ENCODE measurements at regions not wholly inside any gene's neighbourhood (a gene's known extent, or its start where the extent isn't known, plus 50 kb on each side); places are given as distances from the start of the nearest gene placed in this dataset.
"Not testable (repeated sequence)": the region's sequence is repeated elsewhere in the genome, so short reads cannot be mapped to it uniquely, and the experiment has no call there.

DNA sequence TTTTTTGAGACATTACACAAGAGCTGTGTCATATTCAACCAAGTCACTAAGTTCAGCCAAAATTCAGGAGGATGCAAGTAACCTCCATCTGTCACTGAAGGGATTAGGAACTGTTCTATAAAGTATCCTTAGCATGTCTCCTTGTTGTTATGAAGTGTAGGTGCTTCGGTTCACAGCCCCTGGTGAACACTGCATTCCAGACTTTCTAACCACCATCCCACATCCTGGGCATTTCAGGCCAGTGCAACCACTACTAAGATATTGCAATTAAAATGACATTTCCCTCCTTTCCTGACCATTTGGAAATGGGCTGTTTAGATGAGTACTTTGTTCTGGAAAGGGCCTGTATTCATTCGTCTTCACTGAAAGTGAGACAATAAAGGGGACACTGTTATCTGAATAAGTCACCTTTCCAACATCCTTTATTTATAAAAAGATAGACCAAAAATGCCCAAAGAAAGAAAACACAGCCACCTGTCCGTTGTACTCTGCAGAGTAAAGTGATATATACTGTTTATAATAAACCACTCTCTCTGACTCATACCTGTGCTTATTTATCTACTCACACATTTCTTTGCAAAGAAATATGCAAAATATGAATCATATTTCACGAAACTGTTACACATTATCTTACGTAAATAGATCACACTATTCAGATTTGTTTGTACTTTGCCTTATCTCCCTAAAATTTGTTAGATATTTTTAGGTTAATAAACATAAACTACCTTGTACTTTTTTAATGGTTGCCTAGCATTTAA lies 861.9 kb downstream of the CDH18 start:
- TF ChIP-seq TOX (CRISPR knock-in tag; IDR thresholded peaks at IDR 0.05; ENCODE audit: borderline replicate concordance) (no peak), ZFP3 (CRISPR knock-in tag; IDR thresholded peaks at IDR 0.05) (no peak), PPARA (CRISPR knock-in tag; IDR thresholded peaks at IDR 0.05; ENCODE audit: borderline replicate concordance) (no peak), POU6F1 (CRISPR knock-in tag; IDR thresholded peaks at IDR 0.05; ENCODE audit: borderline replicate concordance, low read depth) (no peak), ZC3H10 (CRISPR knock-in tag; IDR thresholded peaks at IDR 0.05) (no peak)
- ATAC-seq: no peak

DNA sequence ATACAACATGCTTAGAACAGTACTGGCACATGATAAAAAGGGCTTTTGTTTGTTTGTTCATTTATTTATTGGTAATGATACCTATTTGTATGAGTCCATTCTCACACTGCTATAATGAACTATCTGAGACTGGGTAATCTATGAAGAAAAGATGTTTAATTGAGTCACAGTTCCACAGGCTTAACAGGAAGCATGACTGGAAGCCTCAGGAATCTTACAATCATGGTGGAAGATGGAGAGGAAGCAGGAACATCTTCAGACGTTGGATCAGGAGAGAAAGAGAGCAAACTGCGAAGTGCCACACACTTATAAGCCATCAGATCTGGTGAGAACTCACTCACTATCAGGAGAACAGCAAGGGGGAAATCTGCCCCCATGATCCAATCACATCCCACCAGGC lies 847.7 kb downstream of the CDH18 start:
- no peak for ATAC-seq
- TF ChIP-seq BACH2 (CRISPR knock-in tag; IDR thresholded peaks at IDR 0.05; ENCODE audit: borderline replicate concordance) (no peak), ESRRG (CRISPR knock-in tag; IDR thresholded peaks at IDR 0.05) (no peak), RARB (CRISPR knock-in tag; IDR thresholded peaks at IDR 0.05) (no peak), OSR1 (CRISPR knock-in tag; IDR thresholded peaks at IDR 0.05) (no peak), ISL1 (CRISPR knock-in tag; IDR thresholded peaks at IDR 0.05) (no peak), ZNF8 (CRISPR knock-in tag; IDR thresholded peaks at IDR 0.05) (no peak), TOX (CRISPR knock-in tag; IDR thresholded peaks at IDR 0.05; ENCODE audit: borderline replicate concordance) (no peak), ZFP3 (CRISPR knock-in tag; IDR thresholded peaks at IDR 0.05) (no peak), CSDC2 (CRISPR knock-in tag; IDR thresholded peaks at IDR 0.05) (no peak), PPARA (CRISPR knock-in tag; IDR thresholded peaks at IDR 0.05; ENCODE audit: borderline replicate concordance) (no peak), TSHZ2 (CRISPR knock-in tag; IDR thresholded peaks at IDR 0.05) (no peak), CREB5 (CRISPR knock-in tag; IDR thresholded peaks at IDR 0.05; ENCODE audit: low read depth) (no peak), ZNF70 (CRISPR knock-in tag; IDR thresholded peaks at IDR 0.05) (no peak), ZFP30 (CRISPR knock-in tag; IDR thresholded peaks at IDR 0.05) (no peak), ZC3H10 (CRISPR knock-in tag; IDR thresholded peaks at IDR 0.05) (no peak), ZNF565 (CRISPR knock-in tag; conservative IDR thresholded peaks at IDR 0.05; ENCODE audit: low read depth) (no peak), TCF4 (CRISPR knock-in tag; IDR thresholded peaks at IDR 0.05; ENCODE audit: borderline replicate concordance) (no peak)

DNA sequence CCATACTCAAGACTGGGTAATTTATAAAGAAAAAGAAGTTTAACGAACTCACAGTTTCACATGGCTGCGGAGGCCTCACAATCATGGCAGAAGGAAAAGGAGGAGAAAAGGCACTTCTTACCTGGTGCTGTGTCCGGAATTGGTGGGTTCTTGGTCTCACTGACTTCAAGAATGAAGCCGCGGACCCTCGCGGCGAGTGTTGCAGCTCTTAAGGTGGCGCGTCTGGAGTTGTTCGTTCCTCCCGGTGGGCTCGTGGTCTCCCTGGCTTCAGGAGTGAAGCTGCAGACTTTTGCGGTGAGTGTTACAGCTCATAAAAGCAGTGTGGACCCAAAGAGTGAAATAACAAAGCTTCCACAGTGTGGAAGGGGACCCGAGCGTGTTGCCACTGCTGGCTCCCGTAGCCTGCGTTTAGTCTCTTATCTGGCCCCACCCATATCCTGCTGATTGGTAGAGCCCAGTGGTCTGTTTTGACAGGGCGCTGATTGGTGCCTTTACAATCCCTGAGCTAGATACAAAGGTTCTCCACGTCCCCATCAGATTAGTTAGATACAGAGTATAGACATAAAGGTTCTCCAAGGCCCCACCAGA lies 846.0 kb downstream of the CDH18 start:
- ATAC-seq: not testable (repeated sequence)

- not testable (repeated sequence) for ATAC-seq
Observed at GRCh38 chr5:19142713-19143414, 845.1 kb downstream of the CDH18 start.

- ATAC-seq: no peak
- TF ChIP-seq OSR1 (CRISPR knock-in tag; IDR thresholded peaks at IDR 0.05) (no peak), BACH2 (CRISPR knock-in tag; IDR thresholded peaks at IDR 0.05; ENCODE audit: borderline replicate concordance) (no peak), ZFP3 (CRISPR knock-in tag; IDR thresholded peaks at IDR 0.05) (no peak), ZNF8 (CRISPR knock-in tag; IDR thresholded peaks at IDR 0.05) (no peak), RARB (CRISPR knock-in tag; IDR thresholded peaks at IDR 0.05) (no peak), ISL1 (CRISPR knock-in tag; IDR thresholded peaks at IDR 0.05) (no peak), GLIS3 (CRISPR knock-in tag; IDR thresholded peaks at IDR 0.05) (no peak), TOX (CRISPR knock-in tag; IDR thresholded peaks at IDR 0.05; ENCODE audit: borderline replicate concordance) (no peak), CREB5 (CRISPR knock-in tag; IDR thresholded peaks at IDR 0.05; ENCODE audit: low read depth) (no peak), POU6F1 (CRISPR knock-in tag; IDR thresholded peaks at IDR 0.05; ENCODE audit: borderline replicate concordance, low read depth) (no peak)
- TF ChIP-seq, protein P1, sequence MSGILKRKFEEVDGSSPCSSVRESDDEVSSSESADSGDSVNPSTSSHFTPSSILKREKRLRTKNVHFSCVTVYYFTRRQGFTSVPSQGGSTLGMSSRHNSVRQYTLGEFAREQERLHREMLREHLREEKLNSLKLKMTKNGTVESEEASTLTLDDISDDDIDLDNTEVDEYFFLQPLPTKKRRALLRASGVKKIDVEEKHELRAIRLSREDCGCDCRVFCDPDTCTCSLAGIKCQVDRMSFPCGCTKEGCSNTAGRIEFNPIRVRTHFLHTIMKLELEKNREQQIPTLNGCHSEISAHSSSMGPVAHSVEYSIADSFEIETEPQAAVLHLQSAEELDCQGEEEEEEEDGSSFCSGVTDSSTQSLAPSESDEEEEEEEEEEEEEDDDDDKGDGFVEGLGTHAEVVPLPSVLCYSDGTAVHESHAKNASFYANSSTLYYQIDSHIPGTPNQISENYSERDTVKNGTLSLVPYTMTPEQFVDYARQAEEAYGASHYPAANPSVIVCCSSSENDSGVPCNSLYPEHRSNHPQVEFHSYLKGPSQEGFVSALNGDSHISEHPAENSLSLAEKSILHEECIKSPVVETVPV (CRISPR knock-in tag; IDR thresholded peaks at IDR 0.05): no peak
Observed at GRCh38 chr5:19143935-19144334, 844.1 kb downstream of the CDH18 start.
